HG03039 (cell line): ENCODE measurements at regions not wholly inside any gene's neighbourhood (a gene's known extent, or its start where the extent isn't known, plus 50 kb on each side); places are given as distances from the start of the nearest gene placed in this dataset.
"Not testable (repeated sequence)": the region's sequence is repeated elsewhere in the genome, so short reads cannot be mapped to it uniquely, and the experiment has no call there.

Experiments used
- ATAC-seq: cut with Tn5 transposase; IDR thresholded peaks from one replicate; pipeline ENCODE4 v1.9.1; 2021; ENCODE audit warnings: mild to moderate bottlenecking, moderate library complexity; ENCODE audit not compliant: unreplicated experiment

DNA sequence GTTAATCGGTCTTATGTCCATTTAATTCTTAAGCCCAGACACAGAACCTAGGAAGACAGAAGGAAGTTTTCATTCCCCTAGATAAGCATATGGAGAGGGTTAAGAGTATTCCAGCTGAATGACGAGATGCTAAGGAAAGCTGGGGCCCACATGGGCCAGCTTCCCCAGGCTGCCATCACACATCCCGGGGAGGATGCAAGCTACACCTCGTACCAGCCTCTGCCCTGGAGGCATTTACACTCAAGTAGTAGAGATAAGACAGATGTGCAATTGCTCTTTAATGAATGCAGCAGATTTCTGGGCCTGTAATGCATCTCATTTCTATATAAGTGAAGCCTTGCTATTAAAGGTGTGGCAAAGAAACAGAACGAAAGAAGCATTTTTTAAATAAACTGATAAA is 144.5 kb downstream of the MEX3B start:
- no peak for ATAC-seq

DNA sequence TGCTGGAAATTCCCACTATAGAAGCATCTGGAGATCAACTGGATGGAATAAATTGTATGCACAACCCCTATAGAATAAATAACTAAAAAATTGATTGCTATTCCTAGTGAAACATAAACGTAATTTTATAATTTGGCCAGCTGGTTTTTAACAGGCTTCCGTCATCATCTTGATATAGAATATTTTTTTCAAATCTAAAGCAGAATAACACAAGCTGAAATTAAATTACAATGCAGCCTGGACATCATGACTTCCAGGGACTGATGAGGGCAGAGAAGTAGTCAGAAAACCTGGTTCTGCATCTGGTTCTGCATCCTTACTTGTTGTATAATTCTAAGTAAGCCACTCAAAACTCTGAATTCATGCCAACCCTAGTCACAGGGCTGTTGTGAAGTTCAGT is 146.1 kb downstream of the MEX3B start:
- ATAC-seq = no peak

DNA sequence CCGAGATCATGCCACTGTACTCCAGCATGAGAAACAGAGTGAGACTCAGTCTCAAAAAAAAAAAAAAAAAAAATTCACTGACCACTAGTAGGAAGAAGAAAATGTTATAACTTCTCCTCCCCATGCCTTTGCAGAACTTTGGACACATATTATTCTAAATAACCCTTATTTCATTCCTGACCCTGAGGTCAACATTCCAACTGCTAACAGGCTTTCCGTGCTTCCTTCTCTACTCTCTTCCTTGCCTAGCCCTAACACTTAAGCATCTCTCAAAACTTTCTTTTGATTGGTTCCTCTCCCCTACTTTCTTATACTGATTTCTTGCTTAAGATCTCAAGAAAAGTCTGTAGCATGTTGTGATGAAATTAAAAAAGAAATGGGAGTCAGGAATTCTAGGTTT is 146.8 kb downstream of the MEX3B start:
- no peak for ATAC-seq

DNA sequence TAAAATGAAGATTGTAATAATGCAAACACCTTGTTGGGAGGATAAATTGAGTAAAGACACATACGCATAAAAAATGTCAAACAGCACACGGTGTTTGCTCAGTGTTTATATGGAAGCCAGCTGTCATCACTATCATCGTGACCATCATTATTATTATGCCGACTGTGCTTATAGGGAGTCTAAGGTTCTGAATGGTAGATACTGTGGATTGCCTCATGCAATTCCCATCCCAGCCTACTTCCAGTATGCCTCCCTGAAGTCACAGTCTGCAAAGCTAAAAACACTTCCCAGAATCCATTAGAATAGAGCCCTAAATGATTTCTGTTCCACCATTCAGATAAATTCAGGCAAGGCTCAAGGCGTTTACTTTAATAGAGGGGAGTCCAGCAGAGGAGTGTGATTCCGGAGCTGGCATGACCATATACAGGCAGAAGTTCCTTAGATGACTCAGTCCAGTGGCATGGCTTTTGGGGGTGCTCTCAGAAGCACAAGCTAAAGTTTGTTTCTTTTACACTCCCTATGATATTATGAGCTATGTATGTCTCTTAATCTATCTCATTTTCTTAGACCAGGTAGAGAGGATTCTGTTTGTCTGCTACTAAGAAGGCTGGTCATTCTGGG is 148.7 kb downstream of the MEX3B start:
- ATAC-seq = no peak

DNA sequence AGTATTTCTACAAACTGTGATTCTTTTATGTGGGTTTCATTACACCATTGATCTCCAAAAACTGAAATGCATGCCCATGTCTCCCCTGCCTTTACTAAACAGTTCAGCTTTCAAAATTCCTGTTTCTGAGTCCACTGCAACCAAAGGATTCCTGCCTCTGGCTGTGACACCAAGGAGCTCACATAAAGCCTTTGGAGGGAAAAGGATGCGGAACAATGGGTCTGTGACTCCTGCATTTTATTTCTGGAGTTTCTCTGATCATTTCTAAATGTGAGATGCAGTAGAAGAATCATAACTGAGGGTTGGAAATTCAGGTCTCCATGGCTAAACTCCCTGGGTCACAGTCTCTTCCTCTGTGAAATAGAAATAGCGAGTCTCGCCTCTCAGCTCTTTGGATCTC is 149.5 kb downstream of the MEX3B start:
- no peak for ATAC-seq

DNA sequence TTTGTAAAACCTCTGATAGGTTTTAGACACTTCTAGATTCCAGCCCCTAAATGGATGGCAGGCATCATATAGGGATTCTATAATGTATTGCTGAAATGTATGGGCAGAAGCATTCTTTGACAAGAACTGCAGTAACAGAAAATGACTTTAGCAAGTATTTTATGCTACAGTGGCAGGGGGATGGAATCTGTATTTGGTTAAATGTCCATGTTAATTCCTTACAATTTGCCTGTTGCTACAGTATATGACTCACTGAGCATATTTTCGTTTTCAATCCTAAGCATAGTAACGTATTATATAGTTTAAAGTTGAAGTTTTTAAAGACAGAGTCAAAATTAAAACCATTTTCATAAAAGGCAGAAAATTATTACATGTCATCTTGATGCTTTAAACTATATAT is 150.1 kb downstream of the MEX3B start:
- ATAC-seq = no peak

DNA sequence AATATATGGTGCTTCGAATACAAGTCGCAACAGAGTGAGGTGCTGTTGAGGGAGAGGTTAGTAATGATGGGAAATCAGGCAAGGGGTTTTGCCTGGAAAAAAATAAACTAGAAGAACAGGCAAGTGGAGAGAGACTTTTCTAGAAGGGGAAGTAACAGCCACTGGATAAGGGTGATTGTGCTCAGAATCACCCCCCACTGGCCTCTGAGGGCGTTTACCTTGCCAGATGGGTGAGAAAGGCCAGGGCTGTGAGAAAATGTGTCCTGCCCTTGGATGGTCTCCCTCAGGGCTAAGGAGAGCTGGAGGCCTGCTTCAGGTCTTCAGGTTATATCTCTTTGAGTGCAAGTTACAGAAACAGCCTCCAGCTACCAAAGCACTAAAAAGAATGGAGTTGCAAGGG is 151.8 kb downstream of the MEX3B start:
- no peak for ATAC-seq

DNA sequence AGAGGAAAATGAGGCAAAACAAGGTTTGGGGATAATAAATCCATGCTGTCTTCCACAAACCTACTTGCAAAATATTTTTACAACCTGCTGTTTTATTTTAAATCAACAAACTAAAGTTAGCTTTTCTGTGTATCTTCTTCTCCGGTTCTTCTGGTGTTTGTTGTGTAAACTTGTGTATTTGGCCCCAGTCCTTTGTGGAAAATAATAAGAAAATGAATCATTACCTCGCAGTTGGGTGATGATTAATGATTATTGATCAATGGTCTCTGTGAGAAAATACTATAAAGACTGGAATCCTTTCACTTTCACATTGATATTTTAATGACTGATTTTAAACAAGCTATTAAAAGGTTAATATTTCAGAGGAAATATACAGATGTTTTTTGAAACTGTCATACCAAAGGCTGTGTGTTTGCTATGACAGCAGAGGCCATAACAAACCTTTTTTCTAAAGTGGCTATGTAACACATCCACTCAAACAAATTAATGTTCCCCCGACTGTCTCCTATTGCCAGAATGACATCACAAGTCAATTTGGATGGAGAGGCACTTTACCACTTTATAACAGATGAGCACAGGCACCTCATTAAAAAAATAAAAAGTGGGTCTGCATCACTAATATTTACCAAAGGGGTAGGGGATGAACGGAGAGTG is 152.5 kb downstream of the MEX3B start:
- no peak for ATAC-seq

DNA sequence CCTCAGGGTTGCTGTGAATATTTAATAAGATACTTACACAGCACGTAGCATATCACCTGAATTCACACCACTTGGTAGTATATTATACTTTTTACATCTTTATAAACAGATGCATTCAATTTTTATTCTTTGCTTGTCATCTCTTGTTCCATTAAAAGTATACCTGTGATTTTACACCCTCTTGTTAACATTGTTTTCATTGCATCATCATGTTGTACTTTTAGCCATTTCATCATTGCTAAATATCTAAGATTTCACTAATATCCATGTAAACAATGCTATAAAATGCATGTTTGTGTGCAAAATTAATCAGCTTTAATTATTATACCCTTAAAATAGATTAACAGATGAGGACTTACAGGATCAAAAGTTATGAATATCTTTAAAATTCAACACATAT is 155.3 kb downstream of the MEX3B start:
- no peak for ATAC-seq

DNA sequence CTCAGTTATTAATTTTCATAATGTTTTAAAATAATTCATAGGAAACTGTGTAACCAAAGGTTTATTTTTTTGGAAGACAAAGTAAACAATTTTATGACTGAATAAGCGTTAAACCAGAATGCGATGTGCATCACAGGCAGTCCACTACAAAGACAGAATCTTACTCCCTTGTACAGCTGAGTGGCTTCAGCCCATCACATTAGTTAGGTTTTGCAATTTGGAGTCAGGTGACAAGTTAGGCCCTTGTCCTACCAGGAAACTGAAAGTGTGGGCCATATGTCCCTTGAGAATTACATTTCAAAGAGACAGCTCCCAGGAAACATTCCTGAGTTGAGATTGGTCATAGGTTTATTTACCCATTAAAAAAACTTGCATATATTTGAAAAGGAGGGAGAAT is 156.3 kb downstream of the MEX3B start:
- ATAC-seq = no peak

DNA sequence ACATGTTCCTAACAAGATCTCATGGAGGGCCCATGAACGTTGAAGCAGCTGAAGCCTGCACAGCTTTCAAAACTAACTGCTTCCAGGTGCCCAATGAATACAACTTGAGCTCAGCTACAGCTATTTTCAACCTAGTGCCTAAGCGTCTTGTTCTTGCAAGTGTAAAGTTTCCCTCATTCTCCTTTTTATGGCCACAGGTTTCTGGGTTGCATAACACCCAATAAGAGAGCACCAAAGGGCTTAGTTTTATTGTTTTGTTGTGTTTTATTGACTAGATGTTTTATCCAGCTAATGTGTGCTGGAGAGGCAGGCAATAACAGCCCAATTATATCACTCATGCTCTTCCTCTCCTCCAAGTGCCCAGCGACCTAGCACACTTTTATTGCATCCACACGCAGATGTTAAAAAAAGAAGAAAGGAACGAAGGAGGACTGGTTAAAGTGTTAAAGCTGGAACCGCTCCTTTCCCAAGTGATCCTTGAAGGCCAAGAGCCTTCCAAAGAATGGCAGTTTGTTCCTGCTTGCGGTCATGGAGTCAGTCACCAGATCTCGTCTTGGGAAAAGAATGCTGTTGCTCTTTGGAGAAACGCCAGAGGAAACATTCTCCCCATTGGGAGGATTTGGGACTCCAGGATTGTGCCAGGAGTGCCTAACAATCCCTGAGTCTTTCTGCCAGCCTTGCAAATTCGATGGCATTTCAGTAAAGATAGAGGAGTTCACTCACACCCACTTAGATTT is 156.9 kb downstream of the MEX3B start:
- ATAC-seq = no peak

DNA sequence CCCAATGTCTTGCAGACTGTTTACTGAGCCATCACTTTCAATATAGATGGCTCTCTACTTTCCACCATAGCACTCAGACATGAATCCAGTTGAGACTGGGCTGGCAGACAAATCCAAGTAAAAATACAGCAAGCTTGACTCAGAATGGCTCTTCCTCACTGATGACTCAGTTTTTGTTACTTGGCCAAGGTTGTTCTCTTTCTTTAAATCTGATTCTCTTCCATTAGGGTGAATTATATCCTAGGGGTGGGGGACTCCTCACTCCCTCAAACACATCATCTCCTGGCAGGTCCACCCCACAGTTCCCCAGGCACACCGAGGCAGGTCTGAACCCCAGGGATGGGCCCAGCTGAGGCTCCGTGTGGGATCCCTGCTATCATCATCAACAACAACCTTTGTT is 157.9 kb downstream of the MEX3B start:
- ATAC-seq = no peak

DNA sequence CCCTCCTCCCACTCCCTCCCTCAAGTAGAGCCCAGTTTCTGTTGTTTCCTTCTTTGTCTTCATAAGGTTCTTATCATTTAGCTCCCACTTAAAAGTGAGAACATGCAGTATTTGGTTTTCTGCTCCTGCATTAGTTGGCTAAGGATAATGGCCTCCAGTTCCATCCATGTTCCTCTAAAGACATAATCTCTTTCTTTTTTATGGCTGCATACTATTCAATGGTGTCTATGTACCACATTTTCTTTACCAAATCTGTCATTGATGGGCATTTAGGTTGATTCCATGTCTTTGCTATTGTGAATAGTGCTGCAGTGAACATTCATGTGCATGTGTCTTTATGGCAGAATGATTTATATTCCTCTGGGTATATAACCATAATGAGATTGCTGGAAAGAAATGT is 158.6 kb downstream of the MEX3B start:
- ATAC-seq = not testable (repeated sequence)

DNA sequence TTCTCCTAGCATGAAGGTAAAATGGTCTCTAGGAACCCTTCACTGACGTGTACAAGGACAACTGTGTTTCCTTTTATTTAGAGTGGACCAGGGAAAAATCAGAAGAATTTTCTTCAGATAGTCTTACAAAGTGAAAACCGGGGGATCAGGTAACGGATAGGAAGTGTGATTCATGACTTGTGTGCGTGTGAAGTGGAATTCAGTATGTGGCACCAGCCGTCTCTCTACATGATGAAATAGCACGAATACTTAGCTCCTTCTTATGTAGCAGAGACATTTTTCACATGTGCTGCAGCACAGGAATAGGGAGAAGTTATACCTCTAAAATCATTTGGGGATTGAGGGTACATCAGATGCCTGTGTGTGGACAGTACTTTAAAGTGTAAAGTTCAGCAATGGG is 159.2 kb downstream of the MEX3B start:
- ATAC-seq = no peak

DNA sequence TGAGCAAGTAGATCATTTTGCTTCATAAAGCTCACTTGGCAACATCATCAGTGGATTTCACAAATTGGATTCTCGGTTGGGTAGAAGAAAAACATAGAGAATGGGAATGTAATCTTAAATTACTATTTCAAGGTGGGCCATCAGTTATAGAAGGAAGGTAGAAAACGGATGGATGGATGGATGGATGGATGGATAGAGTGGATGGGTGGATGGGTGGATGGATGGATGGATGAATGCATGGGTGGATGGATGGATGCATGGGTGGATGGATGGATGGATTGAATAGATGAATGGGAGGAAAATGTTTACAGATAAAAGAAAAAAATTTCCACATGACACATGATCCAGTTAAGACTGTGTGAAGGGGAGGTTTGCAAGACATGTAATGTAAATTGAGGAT is 159.7 kb downstream of the MEX3B start:
- ATAC-seq = no peak

DNA sequence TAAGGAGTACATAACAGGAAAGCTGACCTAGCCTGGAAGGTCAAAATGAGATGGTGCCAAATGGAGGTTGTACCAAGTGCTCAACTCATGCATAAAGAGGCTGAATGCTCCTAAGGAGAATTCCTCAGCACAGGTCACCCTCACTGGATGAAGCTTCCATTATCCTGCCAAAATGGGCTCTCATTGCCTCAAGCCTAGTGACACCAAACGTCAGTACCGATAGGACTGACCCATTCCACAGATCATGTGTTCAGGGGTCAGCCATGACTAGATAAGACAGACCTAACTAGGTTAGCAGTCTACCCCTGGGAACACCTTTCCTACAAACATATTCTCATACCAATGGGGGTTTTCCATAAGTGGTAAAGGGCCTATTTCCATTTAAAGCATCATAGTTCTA is 160.7 kb downstream of the MEX3B start:
- no peak for ATAC-seq

DNA sequence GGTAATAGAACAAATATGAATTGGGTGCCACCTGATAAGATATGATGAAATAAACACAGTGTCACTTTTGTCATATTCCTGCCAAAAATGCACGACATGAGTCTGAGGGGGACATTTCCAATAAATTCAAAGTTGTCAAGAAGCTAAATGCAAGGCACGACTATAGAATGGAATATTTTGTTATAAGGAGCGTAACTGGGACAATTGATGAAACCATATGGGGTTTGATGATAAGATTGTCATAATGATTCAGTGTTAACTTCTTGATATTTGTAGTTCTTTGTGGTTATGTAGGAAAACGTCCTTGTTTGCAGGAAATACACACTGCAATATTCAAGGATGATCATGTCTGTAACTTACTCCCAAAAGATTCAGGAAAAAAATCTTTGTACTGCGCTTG is 163.3 kb downstream of the MEX3B start:
- no peak for ATAC-seq

DNA sequence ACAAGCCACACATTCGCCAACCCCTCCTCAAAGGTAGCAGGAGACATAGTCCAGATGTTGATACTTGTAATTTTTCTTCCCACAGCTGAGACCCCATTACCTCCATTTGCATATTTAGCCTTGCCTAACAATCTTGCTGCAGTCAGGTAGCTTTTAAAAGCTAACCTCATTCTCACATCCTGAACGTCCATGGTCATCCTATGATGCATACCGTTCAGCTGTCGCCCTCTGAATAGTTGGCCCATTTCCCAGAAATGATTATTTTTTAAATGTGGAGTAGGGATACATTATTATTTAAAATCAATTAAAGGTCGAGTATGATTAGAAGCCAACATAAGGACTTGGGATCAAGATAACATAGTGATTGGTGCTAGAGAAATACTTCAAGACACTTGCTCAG is 165.0 kb downstream of the MEX3B start:
- ATAC-seq = no peak

DNA sequence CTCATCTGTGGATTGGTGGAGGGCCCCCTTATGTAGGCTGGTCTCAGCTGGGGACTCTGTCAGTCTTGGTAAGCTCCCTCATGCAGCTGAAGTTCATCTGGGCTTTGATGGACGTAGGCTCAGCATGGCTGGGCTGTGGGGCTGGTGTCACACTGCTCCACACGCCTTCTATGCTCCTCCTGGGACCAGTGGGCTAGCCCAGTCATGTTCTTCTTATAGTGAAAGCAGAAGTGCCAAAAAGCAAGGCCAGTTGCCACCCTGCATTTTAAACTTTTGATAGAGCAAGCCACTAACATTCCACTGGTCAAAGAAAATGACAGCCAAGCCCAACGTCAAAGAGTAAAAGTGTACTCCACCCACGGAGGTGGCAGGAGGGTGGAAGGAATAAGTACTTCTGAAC is 165.5 kb downstream of the MEX3B start:
- no peak for ATAC-seq

DNA sequence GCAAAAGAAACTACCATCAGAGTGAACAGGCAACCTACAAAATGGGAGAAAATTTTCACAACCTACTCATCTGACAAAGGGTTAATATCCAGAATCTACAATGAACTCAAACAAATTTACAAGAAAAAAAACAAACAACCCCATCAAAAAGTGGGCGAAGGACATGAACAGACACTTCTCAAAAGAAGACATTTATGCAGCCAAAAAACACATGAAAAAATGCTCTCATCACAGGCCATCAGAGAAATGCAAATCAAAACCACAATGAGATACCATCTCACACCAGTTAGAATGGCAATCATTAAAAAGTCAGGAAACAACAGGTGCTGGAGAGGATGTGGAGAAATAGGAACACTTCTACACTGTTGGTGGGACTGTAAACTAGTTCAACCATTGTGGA is 170.1 kb downstream of the MEX3B start:
- not testable (repeated sequence) for ATAC-seq

DNA sequence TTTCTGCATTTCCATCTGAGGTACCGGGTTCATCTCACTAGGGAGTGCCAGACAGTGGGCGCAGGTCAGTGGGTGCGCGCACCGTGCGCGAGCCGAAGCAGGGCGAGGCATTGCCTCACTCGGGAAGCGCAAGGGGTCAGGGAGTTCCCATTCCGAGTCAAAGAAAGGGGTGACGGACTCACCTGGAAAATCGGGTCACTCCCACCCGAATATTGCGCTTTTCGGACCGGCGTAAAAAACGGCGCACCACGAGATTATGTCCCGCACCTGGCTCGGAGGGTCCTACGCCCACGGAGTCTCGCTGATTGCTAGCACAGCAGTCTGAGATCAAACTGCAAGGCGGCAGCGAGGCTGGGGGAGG is 175.1 kb downstream of the MEX3B start:
- ATAC-seq = not testable (repeated sequence)

DNA sequence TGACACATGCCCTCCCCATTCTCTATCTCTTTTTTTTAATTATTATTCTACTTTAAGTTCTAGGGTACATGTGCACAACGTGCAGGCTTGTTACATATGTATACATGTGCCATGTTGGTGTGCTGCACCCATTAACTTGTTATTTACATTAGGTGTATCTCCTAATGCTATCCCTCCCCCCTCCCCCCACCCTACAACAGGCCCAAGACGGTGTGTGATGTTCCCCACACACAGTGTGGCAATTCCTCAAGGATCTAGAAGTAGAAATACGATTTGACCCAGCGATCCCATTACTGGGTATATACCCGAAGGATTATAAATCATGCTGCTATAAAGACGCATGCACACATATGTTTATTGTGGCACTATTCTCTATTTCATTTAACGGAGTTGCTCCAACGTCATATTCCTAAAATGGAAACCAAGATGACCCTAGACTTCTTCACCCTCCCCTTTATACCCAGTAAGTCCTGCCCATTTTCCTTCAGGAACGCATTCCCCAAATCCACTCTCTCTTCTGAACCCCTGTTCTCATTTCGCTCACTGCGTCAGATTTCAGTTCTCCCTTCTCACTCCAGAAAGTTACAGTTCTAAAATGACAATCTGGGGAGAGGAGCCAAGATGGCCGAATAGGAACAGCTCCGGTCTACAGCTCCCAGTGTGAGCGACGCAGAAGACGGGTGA is 175.6 kb downstream of the MEX3B start:
- not testable (repeated sequence) for ATAC-seq
